ENCODE measurements at regions not wholly inside any gene's neighbourhood (a gene's known extent, or its start where the extent isn't known, plus 50 kb on each side); places are given as distances from the start of the nearest gene placed in this dataset.
"Not testable (repeated sequence)": the region's sequence is repeated elsewhere in the genome, so short reads cannot be mapped to it uniquely, and the experiment has no call there.

- in situ Hi-C loops (cut with HindIII; ENCODE audit: low pct_unique_long_range_greater_than_20kb, low sequenced_read_pairs): no loop called here
- no peak for DNase-seq (ENCODE audit: low read depth in 1 of 2, low spot score in 1 of 2)
- TF ChIP-seq JUND (IDR thresholded peaks at IDR 0.05; ENCODE audit: low read depth): no peak
Measured at GRCh38 chrX:456146-456545, 69.4 kb upstream of the PPP2R3B start.

- in situ Hi-C loops (cut with HindIII; ENCODE audit: low pct_unique_long_range_greater_than_20kb, low sequenced_read_pairs): no loop called here
- no peak for DNase-seq (ENCODE audit: low read depth in 1 of 2, low spot score in 1 of 2)
- TF ChIP-seq JUND (IDR thresholded peaks at IDR 0.05; ENCODE audit: low read depth): no peak
Measured at GRCh38 chrX:456551-457291, 70.0 kb upstream of the PPP2R3B start.

DNA sequence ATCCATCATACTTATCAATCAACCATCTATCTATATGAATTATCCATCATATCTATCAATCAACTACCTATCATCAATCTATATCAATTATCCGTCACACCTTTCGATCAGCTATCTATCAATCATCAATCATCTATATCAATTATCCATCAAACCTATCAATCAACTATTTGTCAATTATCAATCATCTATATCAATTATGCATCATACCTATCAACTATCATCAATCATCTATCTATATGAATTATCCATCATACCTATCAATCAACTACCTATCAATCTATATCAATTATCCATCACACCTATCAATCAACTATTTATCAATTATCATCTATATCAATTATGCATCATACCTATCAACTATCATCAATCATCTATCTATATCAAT lies 70.6 kb upstream of the PPP2R3B start:
- in situ Hi-C loops (cut with HindIII; ENCODE audit: low pct_unique_long_range_greater_than_20kb, low sequenced_read_pairs): no loop called here
- no peak for DNase-seq (ENCODE audit: low read depth in 1 of 2, low spot score in 1 of 2)

GRCh38 chrX:458631-459061 lies 71.9 kb upstream of the PPP2R3B start:
- in situ Hi-C loops (cut with HindIII; ENCODE audit: low pct_unique_long_range_greater_than_20kb, low sequenced_read_pairs): no loop called here
- TF ChIP-seq JUND (IDR thresholded peaks at IDR 0.05; ENCODE audit: low read depth): no peak
- DNase-seq (ENCODE audit: low read depth in 1 of 2, low spot score in 1 of 2): no peak

More for the DNA sequence above, 70.6 kb upstream of the PPP2R3B start:
- no peak for TF ChIP-seq JUND (IDR thresholded peaks at IDR 0.05; ENCODE audit: low read depth)

DNA sequence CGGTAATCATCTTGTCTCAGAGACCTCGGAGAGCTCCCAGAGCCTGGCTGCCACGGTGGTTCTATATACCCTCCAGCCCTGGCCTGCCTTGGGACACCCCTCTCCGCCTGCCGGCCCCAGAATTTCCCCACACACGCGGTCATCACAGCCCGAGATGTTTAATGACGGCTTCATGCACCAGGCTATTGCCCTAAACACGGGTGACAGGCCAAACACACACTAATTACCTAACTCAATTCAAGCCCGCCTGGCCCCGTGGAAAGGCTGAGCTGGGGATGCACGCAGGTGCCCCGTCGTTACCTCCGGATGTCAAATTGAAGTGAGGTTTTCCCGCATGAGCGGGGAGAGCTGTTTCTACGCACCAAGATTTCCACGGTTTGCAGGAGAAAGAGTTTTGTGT lies 72.9 kb upstream of the PPP2R3B start:
- TF ChIP-seq JUND (IDR thresholded peaks at IDR 0.05; ENCODE audit: low read depth): no peak
- in situ Hi-C loops (cut with HindIII; ENCODE audit: low pct_unique_long_range_greater_than_20kb, low sequenced_read_pairs): no loop called here
- DNase-seq (ENCODE audit: low read depth in 1 of 2, low spot score in 1 of 2): no peak

DNA sequence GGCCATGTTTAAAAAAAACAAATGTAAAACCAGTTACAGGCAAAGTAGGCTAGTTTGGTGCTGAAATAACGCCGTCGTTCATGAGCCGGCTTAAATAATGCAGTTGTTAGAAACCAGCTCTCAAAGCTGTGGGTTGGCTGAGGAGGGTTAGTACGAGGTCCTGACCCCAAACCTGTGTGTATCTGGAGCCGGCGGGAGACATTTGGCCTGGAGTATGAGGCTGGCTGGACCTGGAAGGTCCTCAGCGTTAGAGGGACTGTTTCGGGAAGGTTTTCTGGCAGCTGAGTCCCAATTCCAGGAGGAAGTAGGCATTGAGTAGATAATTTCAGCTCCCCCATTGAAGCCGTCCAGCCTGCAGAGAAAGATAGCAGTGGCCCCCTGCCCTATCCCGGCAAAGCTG lies 73.4 kb upstream of the PPP2R3B start:
- no peak for TF ChIP-seq JUND (IDR thresholded peaks at IDR 0.05; ENCODE audit: low read depth)
- no peak for DNase-seq (ENCODE audit: low read depth in 1 of 2, low spot score in 1 of 2)
- in situ Hi-C loops (cut with HindIII; ENCODE audit: low pct_unique_long_range_greater_than_20kb, low sequenced_read_pairs): no loop called here

- no peak for TF ChIP-seq JUND (IDR thresholded peaks at IDR 0.05; ENCODE audit: low read depth)
- in situ Hi-C loops (cut with HindIII; ENCODE audit: low pct_unique_long_range_greater_than_20kb, low sequenced_read_pairs): no loop called here
- no peak for DNase-seq (ENCODE audit: low read depth in 1 of 2, low spot score in 1 of 2)
Measured at GRCh38 chrX:460823-461640, 74.3 kb upstream of the PPP2R3B start.

GRCh38 chrX:462853-463252 lies 76.1 kb upstream of the PPP2R3B start:
- in situ Hi-C loops (cut with HindIII; ENCODE audit: low pct_unique_long_range_greater_than_20kb, low sequenced_read_pairs): no loop called here
- DNase-seq (ENCODE audit: low read depth in 1 of 2, low spot score in 1 of 2): no peak
- no peak for TF ChIP-seq JUND (IDR thresholded peaks at IDR 0.05; ENCODE audit: low read depth)

GRCh38 chrX:465418-466215 lies 78.9 kb upstream of the PPP2R3B start:
- TF ChIP-seq JUND (IDR thresholded peaks at IDR 0.05; ENCODE audit: low read depth): no peak
- DNase-seq (ENCODE audit: low read depth in 1 of 2, low spot score in 1 of 2): no peak
- in situ Hi-C loops (cut with HindIII; ENCODE audit: low pct_unique_long_range_greater_than_20kb, low sequenced_read_pairs): no loop called here

GRCh38 chrX:466836-467235 lies 80.1 kb upstream of the PPP2R3B start:
- in situ Hi-C loops (cut with HindIII; ENCODE audit: low pct_unique_long_range_greater_than_20kb, low sequenced_read_pairs); DNase-seq (ENCODE audit: low read depth in 1 of 2, low spot score in 1 of 2): not testable (repeated sequence)

- in situ Hi-C loops (cut with HindIII; ENCODE audit: low pct_unique_long_range_greater_than_20kb, low sequenced_read_pairs); DNase-seq (ENCODE audit: low read depth in 1 of 2, low spot score in 1 of 2): not testable (repeated sequence)
Measured at GRCh38 chrX:467686-468085, 81.0 kb upstream of the PPP2R3B start.

DNA sequence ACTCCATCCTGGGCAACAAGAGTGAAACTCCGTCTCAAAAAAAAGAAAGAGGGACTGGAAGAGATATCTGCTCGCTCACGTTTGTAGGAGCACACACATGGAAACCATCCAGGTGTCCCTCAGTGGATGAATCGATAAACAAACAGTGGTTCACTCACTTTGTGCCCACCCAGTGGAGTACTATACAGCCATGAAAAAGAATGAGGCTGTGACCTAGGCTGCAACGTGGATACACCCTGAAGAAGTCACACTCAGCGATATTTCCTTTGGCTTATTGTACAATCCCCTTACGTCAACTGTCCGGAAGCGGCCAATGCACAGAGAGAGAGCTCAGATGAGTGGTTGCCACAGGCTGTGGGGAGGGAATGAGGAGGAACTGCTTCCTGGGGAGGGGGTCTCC lies 82.3 kb upstream of the PPP2R3B start:
- no peak for DNase-seq (ENCODE audit: low read depth in 1 of 2, low spot score in 1 of 2)
- TF ChIP-seq JUND (IDR thresholded peaks at IDR 0.05; ENCODE audit: low read depth): no peak
- in situ Hi-C loops (cut with HindIII; ENCODE audit: low pct_unique_long_range_greater_than_20kb, low sequenced_read_pairs): no loop called here

DNA sequence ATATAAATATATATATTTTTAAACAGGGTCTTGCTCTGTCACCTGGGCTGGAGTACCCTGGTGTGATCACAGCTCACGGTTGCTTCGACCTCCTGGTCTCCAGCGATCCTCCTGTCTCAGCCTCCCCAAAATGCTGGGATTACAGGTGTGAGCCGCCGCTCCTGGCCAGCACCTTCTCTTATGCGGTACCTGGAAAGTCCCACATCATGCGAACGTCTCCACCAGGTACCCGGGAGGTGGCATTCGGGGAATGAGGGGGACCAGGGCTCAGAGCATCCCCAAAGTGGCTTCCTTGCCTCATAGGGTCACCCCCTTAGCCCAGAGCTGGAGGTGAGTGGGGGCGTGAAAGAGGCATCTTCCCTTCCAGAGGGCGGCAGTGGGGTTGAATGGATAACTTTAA lies 84.0 kb upstream of the PPP2R3B start:
- no peak for DNase-seq (ENCODE audit: low read depth in 1 of 2, low spot score in 1 of 2)
- in situ Hi-C loops (cut with HindIII; ENCODE audit: low pct_unique_long_range_greater_than_20kb, low sequenced_read_pairs): no loop called here
- no peak for TF ChIP-seq JUND (IDR thresholded peaks at IDR 0.05; ENCODE audit: low read depth)

Measured in T47D (cell line).